GM23248 (cell line): ENCODE measurements at regions not wholly inside any gene's neighbourhood (a gene's known extent, or its start where the extent isn't known, plus 50 kb on each side); places are given as distances from the start of the nearest gene placed in this dataset.

Experiments
- EZH2 ChIP-seq: fragments of 200-600 bp; sonication (generic); IDR thresholded peaks from 2 replicates; pipeline ENCODE4 v1.6.1; 2018; ENCODE audit warnings: antibody characterized with exemption, mild to moderate bottlenecking; ENCODE audit not compliant: insufficient read depth, poor library complexity, severe bottlenecking
- EZH2phosphoT487 ChIP-seq: fragments of 200-600 bp; sonication (generic); IDR thresholded peaks from 2 replicates; pipeline ENCODE4 v1.6.1; 2018; ENCODE audit warnings: antibody characterized with exemption, moderate library complexity, mild to moderate bottlenecking, low read depth; ENCODE audit not compliant: insufficient read depth

DNA sequence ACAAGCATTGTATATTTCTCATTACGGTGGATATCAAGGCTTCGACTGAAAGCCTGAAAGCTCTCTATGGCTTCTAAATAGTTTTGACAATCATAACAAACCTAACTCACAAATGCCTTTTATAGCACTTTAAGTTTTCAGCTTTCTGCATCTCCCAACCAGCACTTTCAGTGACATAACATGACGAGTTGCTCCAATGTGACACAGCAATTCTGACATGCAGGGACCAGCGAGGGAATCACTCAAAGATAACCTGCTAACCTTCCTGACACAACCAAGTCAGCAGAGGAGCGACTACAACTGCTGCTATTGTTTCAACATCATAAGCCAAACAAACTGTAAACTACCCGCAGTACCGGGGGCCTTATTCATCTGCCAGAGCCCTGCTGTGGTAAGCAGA lies 95.7 kb upstream of the CDH20 start:
- TF ChIP-seq EZH2 (no peak), EZH2phosphoT487 (no peak)
